ENCODE measurements at regions not wholly inside any gene's neighbourhood (a gene's known extent, or its start where the extent isn't known, plus 50 kb on each side); places are given as distances from the start of the nearest gene placed in this dataset.

- no peak for TF ChIP-seq CTCF (IDR thresholded peaks at IDR 0.05; ENCODE audit: low read depth, low read length)
- no peak for DNase-seq (ENCODE audit: extremely low read depth, low read depth)
Observed at GRCh38 chr21:25500598-25500997, 106.7 kb downstream of the MRPL39 start.

GRCh38 chr21:25496825-25497482 is 110.3 kb downstream of the MRPL39 start:
- peak; percentile 22 for DNase-seq (ENCODE audit: extremely low read depth, low read depth)
- no peak for TF ChIP-seq CTCF (IDR thresholded peaks at IDR 0.05; ENCODE audit: low read depth, low read length)

DNA sequence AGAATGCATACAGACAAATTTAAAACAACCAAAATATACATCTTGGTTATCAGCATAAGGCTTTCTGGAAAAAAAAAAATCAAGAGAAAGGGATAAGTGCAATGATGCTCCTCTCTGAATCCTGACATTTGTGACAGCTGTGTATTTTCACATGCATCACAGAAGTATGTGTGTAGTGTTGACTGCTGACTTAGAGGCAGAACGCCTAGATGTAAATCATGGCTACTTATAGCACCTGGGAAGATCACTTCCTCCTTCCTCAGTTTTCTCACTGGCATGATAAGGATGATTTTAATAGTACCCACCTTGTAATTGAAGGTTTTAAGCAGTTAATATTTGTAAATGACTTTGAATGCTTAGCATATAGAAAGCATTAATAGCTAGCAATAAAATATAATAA is 112.5 kb downstream of the MRPL39 start:
- TF ChIP-seq CTCF (IDR thresholded peaks at IDR 0.05; ENCODE audit: low read depth, low read length): no peak
- no peak for DNase-seq (ENCODE audit: extremely low read depth, low read depth)

DNA sequence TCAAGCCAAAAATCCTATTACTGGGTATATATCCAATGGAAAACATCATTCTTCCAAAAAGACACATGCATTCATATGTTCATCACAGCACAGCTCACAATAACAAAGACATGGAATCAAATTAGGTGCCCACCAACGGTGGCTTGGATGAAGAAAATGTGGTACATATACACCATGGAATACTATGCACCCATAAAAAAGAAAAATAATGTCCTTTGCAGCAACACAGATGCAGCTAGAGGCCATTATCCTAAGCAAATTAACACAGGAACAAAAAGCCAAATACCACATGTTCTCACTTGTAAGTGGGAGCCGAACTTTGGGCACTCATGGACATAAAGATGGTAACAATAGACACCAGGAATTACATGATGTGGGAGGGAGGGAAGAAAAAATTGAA is 113.6 kb downstream of the MRPL39 start:
- no peak for DNase-seq (ENCODE audit: extremely low read depth, low read depth)
- TF ChIP-seq CTCF (IDR thresholded peaks at IDR 0.05; ENCODE audit: low read depth, low read length): no peak

DNA sequence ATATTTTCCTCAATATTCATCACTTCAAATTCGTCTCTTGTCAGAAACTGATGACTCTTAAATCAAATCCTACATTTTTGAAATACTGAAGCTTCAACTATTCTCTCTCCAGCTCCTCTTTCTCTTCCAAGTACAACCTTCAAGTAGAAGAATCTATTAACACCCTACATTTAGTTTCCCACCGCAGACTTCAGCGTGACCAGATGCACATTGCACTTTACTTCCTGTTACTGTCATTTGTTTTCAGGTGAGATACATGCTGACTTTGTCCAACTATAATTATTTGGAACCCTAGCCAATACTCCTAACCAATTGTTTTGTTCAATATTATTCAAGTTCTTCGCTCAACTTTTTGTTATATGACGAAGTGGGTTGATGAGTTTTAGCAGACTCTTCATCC is 116.0 kb downstream of the MRPL39 start:
- DNase-seq (ENCODE audit: extremely low read depth, low read depth): no peak
- no peak for TF ChIP-seq CTCF (IDR thresholded peaks at IDR 0.05; ENCODE audit: low read depth, low read length)

GRCh38 chr21:25490742-25491141 is 116.5 kb downstream of the MRPL39 start:
- no peak for DNase-seq (ENCODE audit: extremely low read depth, low read depth)
- no peak for TF ChIP-seq CTCF (IDR thresholded peaks at IDR 0.05; ENCODE audit: low read depth, low read length)

GRCh38 chr21:25489673-25490072 is 117.6 kb downstream of the MRPL39 start:
- DNase-seq (ENCODE audit: extremely low read depth, low read depth): no peak
- no peak for TF ChIP-seq CTCF (IDR thresholded peaks at IDR 0.05; ENCODE audit: low read depth, low read length)

Data from AG09319 (cell line).